ENCODE measurements at regions not wholly inside any gene's neighbourhood (a gene's known extent, or its start where the extent isn't known, plus 50 kb on each side); places are given as distances from the start of the nearest gene placed in this dataset.
A peak's percentile ranks its signal among the peaks of the same experiment; 100 is the strongest.

- Histone ChIP-seq H3K36me3 (replicated peaks in 1 of 2; ENCODE audit: control insufficient read depth in 1 of 2, insufficient read depth in 2 of 2, low read length in 2 of 2) (no peaks in the 10 kb centered on the region), H3K9me3 (ENCODE audit: low read length) (no peaks in the 10 kb centered on the region), H3K27ac (ENCODE audit: extremely low read length, insufficient read depth, low read length) (no peak overlapping the region), H3K9ac (ENCODE audit: insufficient read depth, low read depth, low read length) (no peak overlapping the region), H3K4me2 (ENCODE audit: low read depth, low read length) (peak overlapping the region; percentile 45; the same call in 1 of the 2 replicates), H3K4me1 (ENCODE audit: insufficient read depth, low read length) (peaks cover 15% of the 10 kb centered on the region), H2AFZ (ENCODE audit: low read length) (no peak overlapping the region), H3K4me3 (replicated peaks in 1 of 3; ENCODE audit: insufficient read depth in 1 of 3, low read depth in 2 of 3, low read length in 3 of 3) (peak overlapping the region in 1 of 3 experiments; percentile 37; a peak in 1 of 6 replicates), H3K79me2 (ENCODE audit: insufficient read depth, low read length) (no peaks in the 10 kb centered on the region), H4K20me1 (ENCODE audit: insufficient read depth, low read length) (peaks cover 2% of the 10 kb centered on the region; the same call in 1 of the 2 replicates), H3K27me3 (ENCODE audit: control insufficient read depth in 1 of 2, insufficient read depth in 2 of 2, low read length in 2 of 2) (peaks cover 5 to 68% of the 10 kb centered on the region in 2 experiments; a peak in 3 of 5 replicates)
- BruUV-seq (replicated peaks) = no TSS peak
- in situ Hi-C loops (cut with HindIII; ENCODE audit: extremely low pct_ligation_motif_present, low pct_unique_long_range_greater_than_20kb) (loop anchor here (5.0 kb wide), 1 partner anchor 350 kb away; no protein-coding TSS in a partner anchor), intact Hi-C loops (cut with micrococcal nuclease; ENCODE audit: unreplicated experiment) (no loop called here)
- FAIRE-seq = no peak
- DNase-seq (ENCODE audit: low spot score) = no peak
- peak; percentile 47 for ATAC-seq
- ChIA-PET POLR2A (no interaction called here), CTCF (ENCODE audit: low intra/inter-chr PET ratio, low total read pairs) (no interaction called here)
- WGBS (ENCODE audit: low lambda C conversion rate) = 6% methylated on average over 39 of the region's 62 CpGs
- TF ChIP-seq CEBPZ (IDR thresholded peaks at IDR 0.05; ENCODE audit: low read length) (no peak), SAP130 (CRISPR knock-in tag; IDR thresholded peaks at IDR 0.05; ENCODE audit: low read depth) (no peak), ZFX (CRISPR knock-in tag; IDR thresholded peaks at IDR 0.05; ENCODE audit: low read depth) (no peak), REL (CRISPR knock-in tag; conservative IDR thresholded peaks at IDR 0.05) (no peak), ZNF577 (CRISPR knock-in tag; IDR thresholded peaks at IDR 0.05; ENCODE audit: borderline replicate concordance, low read depth) (no peak), ZBTB38 (CRISPR knock-in tag; IDR thresholded peaks at IDR 0.05) (no peak), MIXL1 (CRISPR knock-in tag; IDR thresholded peaks at IDR 0.05) (no peak)
- TF ChIP-seq, protein P1, sequence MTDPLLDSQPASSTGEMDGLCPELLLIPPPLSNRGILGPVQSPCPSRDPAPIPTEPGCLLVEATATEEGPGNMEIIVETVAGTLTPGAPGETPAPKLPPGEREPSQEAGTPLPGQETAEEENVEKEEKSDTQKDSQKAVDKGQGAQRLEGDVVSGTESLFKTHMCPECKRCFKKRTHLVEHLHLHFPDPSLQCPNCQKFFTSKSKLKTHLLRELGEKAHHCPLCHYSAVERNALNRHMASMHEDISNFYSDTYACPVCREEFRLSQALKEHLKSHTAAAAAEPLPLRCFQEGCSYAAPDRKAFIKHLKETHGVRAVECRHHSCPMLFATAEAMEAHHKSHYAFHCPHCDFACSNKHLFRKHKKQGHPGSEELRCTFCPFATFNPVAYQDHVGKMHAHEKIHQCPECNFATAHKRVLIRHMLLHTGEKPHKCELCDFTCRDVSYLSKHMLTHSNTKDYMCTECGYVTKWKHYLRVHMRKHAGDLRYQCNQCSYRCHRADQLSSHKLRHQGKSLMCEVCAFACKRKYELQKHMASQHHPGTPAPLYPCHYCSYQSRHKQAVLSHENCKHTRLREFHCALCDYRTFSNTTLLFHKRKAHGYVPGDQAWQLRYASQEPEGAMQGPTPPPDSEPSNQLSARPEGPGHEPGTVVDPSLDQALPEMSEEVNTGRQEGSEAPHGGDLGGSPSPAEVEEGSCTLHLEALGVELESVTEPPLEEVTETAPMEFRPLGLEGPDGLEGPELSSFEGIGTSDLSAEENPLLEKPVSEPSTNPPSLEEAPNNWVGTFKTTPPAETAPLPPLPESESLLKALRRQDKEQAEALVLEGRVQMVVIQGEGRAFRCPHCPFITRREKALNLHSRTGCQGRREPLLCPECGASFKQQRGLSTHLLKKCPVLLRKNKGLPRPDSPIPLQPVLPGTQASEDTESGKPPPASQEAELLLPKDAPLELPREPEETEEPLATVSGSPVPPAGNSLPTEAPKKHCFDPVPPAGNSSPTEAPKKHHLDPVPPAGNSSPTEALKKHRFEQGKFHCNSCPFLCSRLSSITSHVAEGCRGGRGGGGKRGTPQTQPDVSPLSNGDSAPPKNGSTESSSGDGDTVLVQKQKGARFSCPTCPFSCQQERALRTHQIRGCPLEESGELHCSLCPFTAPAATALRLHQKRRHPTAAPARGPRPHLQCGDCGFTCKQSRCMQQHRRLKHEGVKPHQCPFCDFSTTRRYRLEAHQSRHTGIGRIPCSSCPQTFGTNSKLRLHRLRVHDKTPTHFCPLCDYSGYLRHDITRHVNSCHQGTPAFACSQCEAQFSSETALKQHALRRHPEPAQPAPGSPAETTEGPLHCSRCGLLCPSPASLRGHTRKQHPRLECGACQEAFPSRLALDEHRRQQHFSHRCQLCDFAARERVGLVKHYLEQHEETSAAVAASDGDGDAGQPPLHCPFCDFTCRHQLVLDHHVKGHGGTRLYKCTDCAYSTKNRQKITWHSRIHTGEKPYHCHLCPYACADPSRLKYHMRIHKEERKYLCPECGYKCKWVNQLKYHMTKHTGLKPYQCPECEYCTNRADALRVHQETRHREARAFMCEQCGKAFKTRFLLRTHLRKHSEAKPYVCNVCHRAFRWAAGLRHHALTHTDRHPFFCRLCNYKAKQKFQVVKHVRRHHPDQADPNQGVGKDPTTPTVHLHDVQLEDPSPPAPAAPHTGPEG (CRISPR knock-in tag; IDR thresholded peaks at IDR 0.05) = no peak
- TF ChIP-seq, protein P2, sequence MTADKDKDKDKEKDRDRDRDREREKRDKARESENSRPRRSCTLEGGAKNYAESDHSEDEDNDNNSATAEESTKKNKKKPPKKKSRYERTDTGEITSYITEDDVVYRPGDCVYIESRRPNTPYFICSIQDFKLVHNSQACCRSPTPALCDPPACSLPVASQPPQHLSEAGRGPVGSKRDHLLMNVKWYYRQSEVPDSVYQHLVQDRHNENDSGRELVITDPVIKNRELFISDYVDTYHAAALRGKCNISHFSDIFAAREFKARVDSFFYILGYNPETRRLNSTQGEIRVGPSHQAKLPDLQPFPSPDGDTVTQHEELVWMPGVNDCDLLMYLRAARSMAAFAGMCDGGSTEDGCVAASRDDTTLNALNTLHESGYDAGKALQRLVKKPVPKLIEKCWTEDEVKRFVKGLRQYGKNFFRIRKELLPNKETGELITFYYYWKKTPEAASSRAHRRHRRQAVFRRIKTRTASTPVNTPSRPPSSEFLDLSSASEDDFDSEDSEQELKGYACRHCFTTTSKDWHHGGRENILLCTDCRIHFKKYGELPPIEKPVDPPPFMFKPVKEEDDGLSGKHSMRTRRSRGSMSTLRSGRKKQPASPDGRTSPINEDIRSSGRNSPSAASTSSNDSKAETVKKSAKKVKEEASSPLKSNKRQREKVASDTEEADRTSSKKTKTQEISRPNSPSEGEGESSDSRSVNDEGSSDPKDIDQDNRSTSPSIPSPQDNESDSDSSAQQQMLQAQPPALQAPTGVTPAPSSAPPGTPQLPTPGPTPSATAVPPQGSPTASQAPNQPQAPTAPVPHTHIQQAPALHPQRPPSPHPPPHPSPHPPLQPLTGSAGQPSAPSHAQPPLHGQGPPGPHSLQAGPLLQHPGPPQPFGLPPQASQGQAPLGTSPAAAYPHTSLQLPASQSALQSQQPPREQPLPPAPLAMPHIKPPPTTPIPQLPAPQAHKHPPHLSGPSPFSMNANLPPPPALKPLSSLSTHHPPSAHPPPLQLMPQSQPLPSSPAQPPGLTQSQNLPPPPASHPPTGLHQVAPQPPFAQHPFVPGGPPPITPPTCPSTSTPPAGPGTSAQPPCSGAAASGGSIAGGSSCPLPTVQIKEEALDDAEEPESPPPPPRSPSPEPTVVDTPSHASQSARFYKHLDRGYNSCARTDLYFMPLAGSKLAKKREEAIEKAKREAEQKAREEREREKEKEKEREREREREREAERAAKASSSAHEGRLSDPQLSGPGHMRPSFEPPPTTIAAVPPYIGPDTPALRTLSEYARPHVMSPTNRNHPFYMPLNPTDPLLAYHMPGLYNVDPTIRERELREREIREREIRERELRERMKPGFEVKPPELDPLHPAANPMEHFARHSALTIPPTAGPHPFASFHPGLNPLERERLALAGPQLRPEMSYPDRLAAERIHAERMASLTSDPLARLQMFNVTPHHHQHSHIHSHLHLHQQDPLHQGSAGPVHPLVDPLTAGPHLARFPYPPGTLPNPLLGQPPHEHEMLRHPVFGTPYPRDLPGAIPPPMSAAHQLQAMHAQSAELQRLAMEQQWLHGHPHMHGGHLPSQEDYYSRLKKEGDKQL (CRISPR knock-in tag; IDR thresholded peaks at IDR 0.05; ENCODE audit: low read depth) = no peak
Observed at GRCh38 chr5:1666812-1667588, 132.6 kb downstream of the MRPL36 start.

Measured in HepG2 (cell line).